ENCODE measurements at regions not wholly inside any gene's neighbourhood (a gene's known extent, or its start where the extent isn't known, plus 50 kb on each side); places are given as distances from the start of the nearest gene placed in this dataset.

DNA sequence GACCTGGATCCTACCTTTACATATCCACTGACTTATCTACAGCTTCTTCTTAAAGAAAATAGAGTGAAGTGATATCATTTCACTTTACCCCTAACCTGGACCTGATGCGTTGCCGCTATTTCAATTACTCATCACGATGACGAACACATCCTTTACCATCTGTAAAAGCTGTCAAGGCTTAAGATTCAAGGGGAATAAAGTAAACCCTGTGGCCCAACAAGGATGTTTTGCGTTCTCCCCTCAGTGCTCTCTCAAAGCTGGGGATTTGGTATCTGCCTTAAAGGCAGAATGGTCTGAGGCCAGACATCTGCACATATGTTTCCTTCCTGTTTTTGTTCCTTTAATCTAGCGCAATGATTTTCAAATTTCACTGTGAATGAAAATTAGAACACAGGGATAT, 100.1 kb upstream of the KLF7 start:
- WGBS, 2 donors, result 75 to 79% methylated on average over 6 of the region's 6 CpGs
- H3K36me3 ChIP-seq (ENCODE audit: control insufficient read depth in 2 of 2, insufficient read depth in 2 of 2, low read length in 1 of 2), result no peaks in the 10 kb centered on the region
- no peaks in the 10 kb centered on the region for H3K9me3 ChIP-seq (ENCODE audit: control insufficient read depth in 2 of 2, insufficient read depth in 1 of 2, low read depth in 1 of 2, low read length in 1 of 2)
- H3K27ac ChIP-seq (ENCODE audit: low read depth in 2 of 2, low read length in 1 of 2), result no peak overlapping the region
- H3K4me3 ChIP-seq (ENCODE audit: low read depth in 1 of 2, low read length in 2 of 2), result no peak overlapping the region
- no peaks in the 10 kb centered on the region for H3K27me3 ChIP-seq (ENCODE audit: control insufficient read depth in 1 of 2, insufficient read depth in 2 of 2, low read length in 2 of 2)
- H3K4me1 ChIP-seq (ENCODE audit: control insufficient read depth in 2 of 2, insufficient read depth in 2 of 2, low read length in 1 of 2), result no peaks in the 10 kb centered on the region

- Histone ChIP-seq H3K4me3 (ENCODE audit: low read depth in 1 of 2, low read length in 2 of 2) (no peak overlapping the region), H3K27me3 (ENCODE audit: control insufficient read depth in 1 of 2, insufficient read depth in 2 of 2, low read length in 2 of 2) (no peaks in the 10 kb centered on the region), H3K27ac (ENCODE audit: low read depth in 2 of 2, low read length in 1 of 2) (no peak overlapping the region), H3K36me3 (ENCODE audit: control insufficient read depth in 2 of 2, insufficient read depth in 2 of 2, low read length in 1 of 2) (no peaks in the 10 kb centered on the region), H3K4me1 (ENCODE audit: control insufficient read depth in 2 of 2, insufficient read depth in 2 of 2, low read length in 1 of 2) (no peaks in the 10 kb centered on the region), H3K9me3 (ENCODE audit: control insufficient read depth in 2 of 2, insufficient read depth in 1 of 2, low read depth in 1 of 2, low read length in 1 of 2) (no peaks in the 10 kb centered on the region)
- 85 to 87% methylated on average over 7 of the region's 7 CpGs for WGBS, 2 donors
Observed at GRCh38 chr2:207266648-207267047, 100.9 kb upstream of the KLF7 start.

- WGBS, 2 donors, result 56 to 86% methylated on average over 2 of the region's 2 CpGs
- H3K27ac ChIP-seq (ENCODE audit: low read depth in 2 of 2, low read length in 1 of 2), result no peak overlapping the region
- no peaks in the 10 kb centered on the region for H3K9me3 ChIP-seq (ENCODE audit: control insufficient read depth in 2 of 2, insufficient read depth in 1 of 2, low read depth in 1 of 2, low read length in 1 of 2)
- no peak overlapping the region for H3K4me3 ChIP-seq (ENCODE audit: low read depth in 1 of 2, low read length in 2 of 2)
- H3K36me3 ChIP-seq (ENCODE audit: control insufficient read depth in 2 of 2, insufficient read depth in 2 of 2, low read length in 1 of 2), result no peaks in the 10 kb centered on the region
- H3K27me3 ChIP-seq (ENCODE audit: control insufficient read depth in 1 of 2, insufficient read depth in 2 of 2, low read length in 2 of 2), result no peaks in the 10 kb centered on the region
- no peaks in the 10 kb centered on the region for H3K4me1 ChIP-seq (ENCODE audit: control insufficient read depth in 2 of 2, insufficient read depth in 2 of 2, low read length in 1 of 2)
Observed at GRCh38 chr2:207269038-207269437, 103.3 kb upstream of the KLF7 start.

- WGBS, 2 donors, result 82 to 91% methylated on average over 5 of the region's 5 CpGs
- H3K36me3 ChIP-seq (ENCODE audit: control insufficient read depth in 2 of 2, insufficient read depth in 2 of 2, low read length in 1 of 2), result no peaks in the 10 kb centered on the region
- H3K4me1 ChIP-seq (ENCODE audit: control insufficient read depth in 2 of 2, insufficient read depth in 2 of 2, low read length in 1 of 2), result no peaks in the 10 kb centered on the region
- H3K9me3 ChIP-seq (ENCODE audit: control insufficient read depth in 2 of 2, insufficient read depth in 1 of 2, low read depth in 1 of 2, low read length in 1 of 2), result no peaks in the 10 kb centered on the region
- H3K27ac ChIP-seq (ENCODE audit: low read depth in 2 of 2, low read length in 1 of 2), result no peak overlapping the region
- H3K4me3 ChIP-seq (ENCODE audit: low read depth in 1 of 2, low read length in 2 of 2), result no peak overlapping the region
- H3K27me3 ChIP-seq (ENCODE audit: control insufficient read depth in 1 of 2, insufficient read depth in 2 of 2, low read length in 2 of 2), result no peaks in the 10 kb centered on the region
Observed at GRCh38 chr2:207274530-207275189, 108.9 kb upstream of the KLF7 start.

DNA sequence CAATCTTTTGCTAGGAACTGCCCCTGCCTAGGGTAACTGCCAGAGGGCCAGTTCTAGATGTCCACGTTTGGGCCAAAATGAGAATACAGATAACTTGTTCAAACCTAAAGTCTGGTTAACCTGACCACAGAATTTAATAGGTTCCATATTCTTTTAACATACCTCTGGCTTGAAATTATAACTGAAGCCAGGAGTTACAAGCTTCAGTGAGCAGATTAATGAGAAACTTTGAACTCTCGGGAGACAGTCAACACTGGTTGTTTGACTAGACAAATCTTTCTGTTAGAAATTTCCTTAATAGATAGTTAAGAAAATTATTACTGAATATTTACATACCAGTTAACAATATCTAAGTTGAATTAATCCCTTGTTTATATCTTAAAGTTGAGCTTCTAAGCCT, 110.0 kb upstream of the KLF7 start:
- Histone ChIP-seq H3K27ac (ENCODE audit: low read depth in 2 of 2, low read length in 1 of 2) (no peak overlapping the region), H3K36me3 (ENCODE audit: control insufficient read depth in 2 of 2, insufficient read depth in 2 of 2, low read length in 1 of 2) (no peaks in the 10 kb centered on the region), H3K4me3 (ENCODE audit: low read depth in 1 of 2, low read length in 2 of 2) (no peak overlapping the region), H3K27me3 (ENCODE audit: control insufficient read depth in 1 of 2, insufficient read depth in 2 of 2, low read length in 2 of 2) (no peaks in the 10 kb centered on the region), H3K4me1 (ENCODE audit: control insufficient read depth in 2 of 2, insufficient read depth in 2 of 2, low read length in 1 of 2) (no peaks in the 10 kb centered on the region), H3K9me3 (ENCODE audit: control insufficient read depth in 2 of 2, insufficient read depth in 1 of 2, low read depth in 1 of 2, low read length in 1 of 2) (no peaks in the 10 kb centered on the region)
- WGBS, 2 donors, result 69 to 86% methylated on average over 2 of the region's 2 CpGs

GRCh38 chr2:207276248-207276647, 110.5 kb upstream of the KLF7 start:
- no peak overlapping the region for H3K4me3 ChIP-seq (ENCODE audit: low read depth in 1 of 2, low read length in 2 of 2)
- H3K27me3 ChIP-seq (ENCODE audit: control insufficient read depth in 1 of 2, insufficient read depth in 2 of 2, low read length in 2 of 2), result no peaks in the 10 kb centered on the region
- no peaks in the 10 kb centered on the region for H3K36me3 ChIP-seq (ENCODE audit: control insufficient read depth in 2 of 2, insufficient read depth in 2 of 2, low read length in 1 of 2)
- no peak overlapping the region for H3K27ac ChIP-seq (ENCODE audit: low read depth in 2 of 2, low read length in 1 of 2)
- H3K9me3 ChIP-seq (ENCODE audit: control insufficient read depth in 2 of 2, insufficient read depth in 1 of 2, low read depth in 1 of 2, low read length in 1 of 2), result no peaks in the 10 kb centered on the region
- H3K4me1 ChIP-seq (ENCODE audit: control insufficient read depth in 2 of 2, insufficient read depth in 2 of 2, low read length in 1 of 2), result no peaks in the 10 kb centered on the region

DNA sequence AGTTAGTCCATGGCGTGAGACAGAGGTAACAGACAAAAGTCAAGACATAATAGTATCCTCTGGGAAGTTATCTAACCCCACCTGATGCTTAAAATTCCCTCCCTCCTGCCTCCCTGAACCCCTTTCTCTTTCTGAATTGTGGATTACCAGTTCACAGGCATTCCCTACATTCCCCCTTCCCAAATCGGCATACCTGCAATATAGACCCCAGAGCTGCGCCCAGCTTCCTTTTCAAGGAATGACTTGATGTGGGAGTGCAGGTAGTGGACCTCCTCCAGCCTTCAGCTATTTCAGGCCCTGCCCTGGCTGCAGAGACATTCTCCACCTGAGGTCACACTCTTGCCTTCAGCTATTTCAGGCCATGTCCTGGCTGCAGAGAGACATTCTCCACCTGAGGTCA, 111.1 kb upstream of the KLF7 start:
- WGBS, 2 donors, result 92 to 94% methylated on average over 3 of the region's 3 CpGs
- no peak overlapping the region for H3K4me3 ChIP-seq (ENCODE audit: low read depth in 1 of 2, low read length in 2 of 2)

DNA sequence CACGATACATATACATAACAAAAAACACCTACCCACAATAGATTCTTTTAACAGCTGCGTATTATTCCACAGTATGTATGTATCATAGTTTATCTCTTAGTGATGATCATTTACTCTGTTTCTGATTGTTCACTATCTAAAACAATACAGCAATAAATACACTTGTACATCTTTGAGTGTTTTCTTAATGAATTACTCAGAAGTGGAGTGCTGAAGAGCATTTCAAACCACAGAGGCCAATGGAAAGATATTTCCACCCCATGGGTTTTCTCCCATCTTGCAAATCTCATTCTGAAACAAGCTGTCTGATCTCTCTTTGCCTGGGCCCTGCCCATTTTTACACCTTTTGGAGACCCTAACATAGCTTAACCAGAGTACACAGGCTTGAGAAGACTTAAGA, 113.8 kb upstream of the KLF7 start:
- WGBS, 2 donors, result 85 to 88% methylated on average over 2 of the region's 2 CpGs
- Histone ChIP-seq H3K4me3 (ENCODE audit: low read depth in 1 of 2, low read length in 2 of 2) (no peak overlapping the region), H3K27ac (ENCODE audit: low read depth in 2 of 2, low read length in 1 of 2) (no peak overlapping the region), H3K27me3 (ENCODE audit: control insufficient read depth in 1 of 2, insufficient read depth in 2 of 2, low read length in 2 of 2) (no peaks in the 10 kb centered on the region), H3K9me3 (ENCODE audit: control insufficient read depth in 2 of 2, insufficient read depth in 1 of 2, low read depth in 1 of 2, low read length in 1 of 2) (no peaks in the 10 kb centered on the region), H3K36me3 (ENCODE audit: control insufficient read depth in 2 of 2, insufficient read depth in 2 of 2, low read length in 1 of 2) (no peaks in the 10 kb centered on the region), H3K4me1 (ENCODE audit: control insufficient read depth in 2 of 2, insufficient read depth in 2 of 2, low read length in 1 of 2) (no peaks in the 10 kb centered on the region)

More for the DNA sequence above, 111.1 kb upstream of the KLF7 start:
- Histone ChIP-seq H3K36me3 (ENCODE audit: control insufficient read depth in 2 of 2, insufficient read depth in 2 of 2, low read length in 1 of 2) (no peaks in the 10 kb centered on the region), H3K9me3 (ENCODE audit: control insufficient read depth in 2 of 2, insufficient read depth in 1 of 2, low read depth in 1 of 2, low read length in 1 of 2) (no peaks in the 10 kb centered on the region), H3K27ac (ENCODE audit: low read depth in 2 of 2, low read length in 1 of 2) (no peak overlapping the region), H3K27me3 (ENCODE audit: control insufficient read depth in 1 of 2, insufficient read depth in 2 of 2, low read length in 2 of 2) (no peaks in the 10 kb centered on the region), H3K4me1 (ENCODE audit: control insufficient read depth in 2 of 2, insufficient read depth in 2 of 2, low read length in 1 of 2) (no peaks in the 10 kb centered on the region)

- Histone ChIP-seq H3K27ac (ENCODE audit: low read depth in 2 of 2, low read length in 1 of 2) (no peak overlapping the region), H3K4me3 (ENCODE audit: low read depth in 1 of 2, low read length in 2 of 2) (no peak overlapping the region), H3K9me3 (ENCODE audit: control insufficient read depth in 2 of 2, insufficient read depth in 1 of 2, low read depth in 1 of 2, low read length in 1 of 2) (no peaks in the 10 kb centered on the region), H3K4me1 (ENCODE audit: control insufficient read depth in 2 of 2, insufficient read depth in 2 of 2, low read length in 1 of 2) (no peaks in the 10 kb centered on the region), H3K36me3 (ENCODE audit: control insufficient read depth in 2 of 2, insufficient read depth in 2 of 2, low read length in 1 of 2) (no peaks in the 10 kb centered on the region), H3K27me3 (ENCODE audit: control insufficient read depth in 1 of 2, insufficient read depth in 2 of 2, low read length in 2 of 2) (no peaks in the 10 kb centered on the region)
- 87 to 90% methylated on average over 6 of the region's 6 CpGs for WGBS, 2 donors
Observed at GRCh38 chr2:207281436-207281835, 115.7 kb upstream of the KLF7 start.

GRCh38 chr2:207282916-207283315, 117.2 kb upstream of the KLF7 start:
- Histone ChIP-seq H3K27me3 (ENCODE audit: control insufficient read depth in 1 of 2, insufficient read depth in 2 of 2, low read length in 2 of 2) (no peaks in the 10 kb centered on the region), H3K36me3 (ENCODE audit: control insufficient read depth in 2 of 2, insufficient read depth in 2 of 2, low read length in 1 of 2) (no peaks in the 10 kb centered on the region), H3K9me3 (ENCODE audit: control insufficient read depth in 2 of 2, insufficient read depth in 1 of 2, low read depth in 1 of 2, low read length in 1 of 2) (no peaks in the 10 kb centered on the region), H3K4me1 (ENCODE audit: control insufficient read depth in 2 of 2, insufficient read depth in 2 of 2, low read length in 1 of 2) (no peaks in the 10 kb centered on the region), H3K4me3 (ENCODE audit: low read depth in 1 of 2, low read length in 2 of 2) (no peak overlapping the region), H3K27ac (ENCODE audit: low read depth in 2 of 2, low read length in 1 of 2) (no peak overlapping the region)
